ENCODE measurements at regions not wholly inside any gene's neighbourhood (a gene's known extent, or its start where the extent isn't known, plus 50 kb on each side); places are given as distances from the start of the nearest gene placed in this dataset.

DNA sequence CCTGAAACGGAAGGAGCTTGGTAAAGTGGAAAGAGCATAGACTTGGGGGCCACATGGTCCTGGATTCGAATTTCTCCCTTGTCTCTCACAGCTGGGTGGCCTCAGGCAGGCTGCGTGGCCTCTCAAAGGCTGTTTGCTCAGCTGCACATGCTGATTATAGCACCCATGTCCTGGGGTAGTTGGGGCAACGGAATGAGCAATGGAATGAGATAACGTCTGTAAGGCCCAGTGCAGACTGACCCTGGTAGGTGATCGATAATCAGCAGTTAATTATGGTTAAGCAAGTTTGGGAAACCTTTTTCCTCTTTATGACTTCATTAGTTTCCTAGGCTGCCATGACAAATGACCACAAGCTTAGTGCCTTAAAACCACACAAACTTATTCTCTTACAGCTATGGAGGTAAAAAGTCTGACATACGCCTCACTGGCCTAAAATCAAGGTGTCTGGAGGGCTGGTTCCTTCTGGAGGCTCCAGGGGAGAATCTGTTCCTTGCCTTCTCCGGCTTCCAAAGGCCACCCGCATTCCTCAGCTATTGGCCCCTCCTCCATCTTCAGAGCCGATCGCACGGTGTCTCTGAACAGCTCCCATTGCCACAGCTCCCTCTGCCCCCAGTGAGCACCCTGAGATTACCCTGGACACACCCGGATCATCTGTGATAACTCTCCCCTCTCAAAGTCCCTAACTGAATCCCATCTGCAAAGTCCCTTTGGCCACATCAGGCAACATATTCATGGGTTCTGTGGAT, 294.9 kb upstream of the FOXF1 start:
- H3K4me3 Mint-ChIP-seq, result no peak overlapping the region
- H3K4me1 Mint-ChIP-seq, result peaks cover 12% of the 10 kb centered on the region
- H3K9me3 Mint-ChIP-seq, result peaks cover 8% of the 10 kb centered on the region
- no peak for DNase-seq (ENCODE audit: low spot score in 2 of 2)
- peaks cover 5% of the 10 kb centered on the region for H3K36me3 Mint-ChIP-seq
- no peak for ATAC-seq (ENCODE audit: low read depth)
- no peak overlapping the region for H3K27ac Mint-ChIP-seq
- H3K27me3 Mint-ChIP-seq, result peaks cover 7% of the 10 kb centered on the region

DNA sequence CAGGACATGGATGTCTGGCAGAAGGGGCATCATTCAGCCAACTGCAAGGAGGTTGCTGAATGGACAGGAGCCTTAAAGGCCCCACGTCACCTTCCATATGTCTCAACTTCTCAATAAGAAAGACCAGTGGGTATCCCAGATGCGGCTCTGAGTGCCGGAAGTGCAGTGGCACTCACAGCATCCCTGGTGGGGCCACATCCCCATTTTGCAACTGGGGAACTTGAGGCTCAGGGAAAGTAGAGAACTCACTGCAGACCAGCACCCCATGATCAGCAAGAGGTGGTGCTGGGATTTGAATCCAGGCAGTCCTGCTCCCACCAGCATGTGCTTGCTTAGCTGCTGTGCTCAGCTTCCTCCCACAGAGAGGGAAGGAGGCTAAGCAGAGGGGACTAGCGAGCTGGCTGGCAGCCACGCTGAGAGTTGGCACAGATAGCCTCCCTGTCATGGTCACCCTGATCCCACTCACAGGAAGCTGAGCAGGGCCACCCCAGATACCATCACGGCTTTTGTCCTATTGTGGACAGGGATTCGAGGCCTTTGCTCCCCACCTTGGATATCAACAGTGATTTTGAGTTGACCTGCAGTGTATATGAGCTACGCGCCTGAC, 294.2 kb upstream of the FOXF1 start:
- peaks cover 9% of the 10 kb centered on the region for H3K27me3 Mint-ChIP-seq
- no peak for DNase-seq (ENCODE audit: low spot score in 2 of 2)
- H3K4me1 Mint-ChIP-seq, result peaks cover 12% of the 10 kb centered on the region
- H3K9me3 Mint-ChIP-seq, result peaks cover 8% of the 10 kb centered on the region
- no peak overlapping the region for H3K4me3 Mint-ChIP-seq
- no peak for ATAC-seq (ENCODE audit: low read depth)
- H3K27ac Mint-ChIP-seq, result no peak overlapping the region
- peaks cover 5% of the 10 kb centered on the region for H3K36me3 Mint-ChIP-seq

- no peak for ATAC-seq (ENCODE audit: low read depth)
- peaks cover 12% of the 10 kb centered on the region for H3K4me1 Mint-ChIP-seq
Observed at GRCh38 chr16:86216591-86216990, 293.7 kb upstream of the FOXF1 start.

DNA sequence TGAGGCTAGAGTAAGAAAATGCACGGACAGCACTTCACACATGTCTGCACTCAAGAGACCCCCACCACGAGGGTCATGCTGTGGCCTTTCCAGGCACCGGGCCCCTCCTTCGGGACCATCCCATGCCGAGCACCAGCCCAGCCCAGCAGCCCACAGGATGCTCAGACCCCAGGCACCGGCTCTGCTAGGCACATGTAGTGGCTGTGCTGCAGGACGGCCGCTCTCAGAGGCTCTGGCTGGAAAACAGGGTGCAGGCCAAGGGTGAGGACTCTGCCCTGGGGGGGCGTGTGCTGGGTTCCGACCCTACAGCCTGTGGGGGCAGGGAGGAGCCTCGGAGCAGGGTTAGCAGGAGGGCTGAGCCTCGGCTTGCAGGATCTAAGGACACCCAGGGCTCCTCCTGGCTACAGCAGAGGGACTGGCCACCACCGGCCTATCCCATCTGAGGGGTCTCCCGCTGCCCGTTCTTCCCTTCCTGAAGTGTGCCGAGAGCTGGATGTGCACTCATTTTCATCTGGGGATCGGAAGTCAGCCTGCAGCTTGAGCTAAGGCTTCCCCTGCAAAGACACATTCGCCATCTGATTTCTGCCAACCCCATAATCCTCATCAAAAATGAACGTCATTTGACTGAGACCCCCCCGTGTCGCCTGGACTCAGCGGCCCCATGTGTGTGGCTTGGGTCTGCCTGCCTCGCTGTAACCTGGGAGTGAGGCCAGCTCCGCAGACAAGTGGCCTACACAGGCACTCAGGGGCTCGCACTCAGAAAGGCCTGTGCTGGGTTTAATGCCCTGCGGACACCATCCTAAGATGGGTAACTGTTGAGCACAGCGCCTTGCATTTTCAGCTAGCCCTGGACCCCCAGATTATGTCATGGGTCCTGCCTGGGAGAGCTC, 293.1 kb upstream of the FOXF1 start:
- Mint-ChIP-seq H3K27ac (no peak overlapping the region), H3K36me3 (peaks cover 5% of the 10 kb centered on the region)
- ATAC-seq (ENCODE audit: low read depth), result no peak

More at GRCh38 chr16:86216591-86216990, 293.7 kb upstream of the FOXF1 start:
- Mint-ChIP-seq H3K4me3 (no peak overlapping the region), H3K27me3 (peaks cover 12% of the 10 kb centered on the region), H3K27ac (no peak overlapping the region), H3K9me3 (peaks cover 8% of the 10 kb centered on the region), H3K36me3 (peaks cover 5% of the 10 kb centered on the region)
- DNase-seq (ENCODE audit: low spot score in 2 of 2), result no peak

DNA sequence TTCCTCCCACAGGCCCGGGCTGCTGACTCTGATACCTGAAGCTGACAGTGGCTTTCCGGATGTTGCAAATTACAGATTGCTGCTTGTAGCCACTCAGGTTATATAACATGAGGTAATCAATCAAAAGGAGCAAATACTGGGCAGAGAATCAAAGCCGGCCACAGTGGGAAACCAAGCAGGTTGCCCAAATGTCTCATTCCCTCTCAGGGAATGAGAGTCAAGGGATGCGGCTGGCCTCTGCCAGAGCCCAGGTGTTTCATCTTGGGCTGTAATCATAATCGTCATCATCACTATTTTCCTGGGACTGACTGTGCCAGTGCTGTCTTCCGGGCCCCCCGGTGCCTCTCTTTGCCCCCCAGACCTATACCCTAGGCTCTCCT, 292.4 kb upstream of the FOXF1 start:
- DNase-seq (ENCODE audit: low spot score in 2 of 2), result no peak
- Mint-ChIP-seq H3K36me3 (peaks cover 2% of the 10 kb centered on the region), H3K4me1 (peaks cover 7% of the 10 kb centered on the region), H3K4me3 (no peak overlapping the region), H3K27me3 (peaks cover 15% of the 10 kb centered on the region), H3K27ac (no peak overlapping the region), H3K9me3 (peaks cover 3% of the 10 kb centered on the region)
- ATAC-seq (ENCODE audit: low read depth), result no peak

More for the DNA sequence above, 293.1 kb upstream of the FOXF1 start:
- Mint-ChIP-seq H3K4me1 (peaks cover 12% of the 10 kb centered on the region), H3K9me3 (peaks cover 8% of the 10 kb centered on the region), H3K4me3 (no peak overlapping the region), H3K27me3 (peaks cover 13% of the 10 kb centered on the region)
- no peak for DNase-seq (ENCODE audit: low spot score in 2 of 2)

DNA sequence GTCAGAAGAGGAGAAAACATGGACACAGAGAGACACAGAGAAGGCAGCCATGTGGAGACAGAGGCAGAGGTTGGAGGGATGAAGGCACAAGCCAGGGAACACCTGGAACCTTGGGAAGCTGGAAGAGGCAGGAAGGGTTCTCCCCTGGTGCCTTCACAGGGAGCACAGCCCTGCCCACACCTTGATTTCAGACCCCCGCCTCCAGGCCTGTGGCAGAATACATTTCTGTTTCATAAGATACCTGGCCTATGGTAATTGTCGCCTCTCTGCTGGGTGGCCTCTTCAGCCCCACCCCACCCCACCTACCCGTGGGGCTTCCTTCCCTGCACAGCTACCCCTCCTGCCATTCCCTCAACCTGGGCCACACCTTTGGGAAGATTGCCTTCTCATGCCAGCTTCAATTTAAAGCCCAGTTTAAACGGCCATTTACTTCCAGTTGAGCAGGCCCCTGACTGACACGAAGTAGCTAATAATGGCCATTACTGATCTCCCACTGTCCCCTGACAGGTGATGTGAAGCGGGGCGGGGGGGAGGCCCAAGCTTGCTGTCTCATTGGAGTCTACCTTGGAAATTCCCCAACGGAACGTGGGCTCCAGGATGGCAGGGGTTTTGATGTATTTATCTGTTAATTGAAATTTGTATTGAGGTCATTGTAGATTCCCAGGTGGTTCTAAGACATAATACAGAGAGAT, 291.7 kb upstream of the FOXF1 start:
- ATAC-seq (ENCODE audit: low read depth), result no peak
- DNase-seq (ENCODE audit: low spot score in 2 of 2), result no peak
- no peak overlapping the region for H3K4me3 Mint-ChIP-seq
- H3K4me1 Mint-ChIP-seq, result no peaks in the 10 kb centered on the region
- H3K27me3 Mint-ChIP-seq, result peaks cover 16% of the 10 kb centered on the region
- H3K27ac Mint-ChIP-seq, result no peak overlapping the region
- H3K36me3 Mint-ChIP-seq, result no peaks in the 10 kb centered on the region
- H3K9me3 Mint-ChIP-seq, result no peaks in the 10 kb centered on the region

- no peaks in the 10 kb centered on the region for H3K9me3 Mint-ChIP-seq
- peaks cover 16% of the 10 kb centered on the region for H3K27me3 Mint-ChIP-seq
- DNase-seq (ENCODE audit: low spot score in 2 of 2) (no peak), ATAC-seq (ENCODE audit: low read depth) (no peak)
- H3K27ac Mint-ChIP-seq, result no peak overlapping the region
- no peak overlapping the region for H3K4me3 Mint-ChIP-seq
- no peaks in the 10 kb centered on the region for H3K36me3 Mint-ChIP-seq
- no peaks in the 10 kb centered on the region for H3K4me1 Mint-ChIP-seq
Observed at GRCh38 chr16:86219655-86220445, 290.5 kb upstream of the FOXF1 start.

DNA sequence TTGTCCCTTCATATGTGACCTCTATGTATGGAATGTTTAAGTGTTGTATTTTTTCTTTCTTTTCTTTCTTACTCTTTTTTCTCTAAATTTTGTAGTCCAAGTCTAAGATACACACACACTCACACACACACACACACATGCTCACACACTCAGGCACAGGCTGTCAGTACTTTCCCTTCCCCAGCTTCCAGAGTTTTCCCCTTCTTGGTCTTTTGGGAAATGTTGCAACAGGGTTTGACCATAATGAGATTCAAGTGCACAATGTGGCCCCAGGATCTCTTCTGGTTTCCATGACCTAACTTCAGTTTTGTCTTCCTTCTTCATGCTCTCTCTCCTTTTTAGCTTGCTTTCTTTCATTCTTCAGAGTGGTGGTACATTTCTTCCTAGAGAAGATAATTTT, 289.8 kb upstream of the FOXF1 start:
- H3K4me3 Mint-ChIP-seq, result no peak overlapping the region
- H3K9me3 Mint-ChIP-seq, result no peaks in the 10 kb centered on the region
- ATAC-seq (ENCODE audit: low read depth) (no peak), DNase-seq (ENCODE audit: low spot score in 2 of 2) (no peak)
- no peak overlapping the region for H3K27ac Mint-ChIP-seq
- H3K4me1 Mint-ChIP-seq, result no peaks in the 10 kb centered on the region
- H3K27me3 Mint-ChIP-seq, result peaks cover 16% of the 10 kb centered on the region
- H3K36me3 Mint-ChIP-seq, result no peaks in the 10 kb centered on the region

DNA sequence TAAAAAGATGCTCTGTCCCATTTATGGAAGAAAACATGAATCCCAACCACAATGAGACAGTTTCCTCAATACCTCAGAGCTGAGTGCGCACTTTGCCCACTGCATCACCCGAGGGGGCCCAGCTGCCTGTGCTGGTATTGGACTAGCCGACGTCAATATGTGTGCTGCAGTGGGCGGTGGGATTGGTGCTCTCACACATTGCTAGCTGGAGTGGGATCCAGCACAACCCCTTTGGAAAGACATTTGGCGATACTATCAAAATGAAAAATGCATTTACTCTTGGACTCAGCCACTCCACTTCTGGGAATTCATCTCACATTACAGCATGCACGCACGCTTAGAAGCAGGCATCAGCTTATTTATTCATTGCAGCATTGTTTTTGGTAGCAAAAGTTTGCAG, 289.2 kb upstream of the FOXF1 start:
- ATAC-seq (ENCODE audit: low read depth) (no peak), DNase-seq (ENCODE audit: low spot score in 2 of 2) (no peak)
- no peak overlapping the region for H3K27ac Mint-ChIP-seq
- H3K36me3 Mint-ChIP-seq, result no peaks in the 10 kb centered on the region
- H3K4me1 Mint-ChIP-seq, result no peaks in the 10 kb centered on the region
- H3K9me3 Mint-ChIP-seq, result no peaks in the 10 kb centered on the region
- no peak overlapping the region for H3K4me3 Mint-ChIP-seq
- H3K27me3 Mint-ChIP-seq, result peaks cover 16% of the 10 kb centered on the region

GRCh38 chr16:86222547-86222946, 287.8 kb upstream of the FOXF1 start:
- no peaks in the 10 kb centered on the region for H3K36me3 Mint-ChIP-seq
- ATAC-seq (ENCODE audit: low read depth), result no peak
- no peaks in the 10 kb centered on the region for H3K9me3 Mint-ChIP-seq
- H3K4me3 Mint-ChIP-seq, result no peak overlapping the region
- H3K27ac Mint-ChIP-seq, result no peak overlapping the region
- H3K4me1 Mint-ChIP-seq, result no peaks in the 10 kb centered on the region
- H3K27me3 Mint-ChIP-seq, result peaks cover 17% of the 10 kb centered on the region
- DNase-seq (ENCODE audit: low spot score in 2 of 2), result no peak

- H3K36me3 Mint-ChIP-seq, result no peaks in the 10 kb centered on the region
- H3K4me1 Mint-ChIP-seq, result no peaks in the 10 kb centered on the region
- H3K9me3 Mint-ChIP-seq, result no peaks in the 10 kb centered on the region
- H3K27ac Mint-ChIP-seq, result no peak overlapping the region
- H3K27me3 Mint-ChIP-seq, result peaks cover 19% of the 10 kb centered on the region
- DNase-seq (ENCODE audit: low spot score in 2 of 2) (no peak), ATAC-seq (ENCODE audit: low read depth) (no peak)
- H3K4me3 Mint-ChIP-seq, result no peak overlapping the region
Observed at GRCh38 chr16:86222965-86223551, 287.3 kb upstream of the FOXF1 start.

GRCh38 chr16:86224126-86224525, 286.2 kb upstream of the FOXF1 start:
- Mint-ChIP-seq H3K4me3 (no peak overlapping the region), H3K27ac (no peak overlapping the region), H3K27me3 (peaks cover 18% of the 10 kb centered on the region), H3K36me3 (no peaks in the 10 kb centered on the region), H3K4me1 (no peaks in the 10 kb centered on the region), H3K9me3 (no peaks in the 10 kb centered on the region)
- DNase-seq (ENCODE audit: low spot score in 2 of 2), result no peak
- no peak for ATAC-seq (ENCODE audit: low read depth)

- ATAC-seq (ENCODE audit: low read depth), result no peak
- H3K36me3 Mint-ChIP-seq, result no peaks in the 10 kb centered on the region
- no peak overlapping the region for H3K27ac Mint-ChIP-seq
- H3K27me3 Mint-ChIP-seq, result peaks cover 16% of the 10 kb centered on the region
- H3K4me1 Mint-ChIP-seq, result no peaks in the 10 kb centered on the region
- DNase-seq (ENCODE audit: low spot score in 2 of 2), result no peak
- no peak overlapping the region for H3K4me3 Mint-ChIP-seq
- no peaks in the 10 kb centered on the region for H3K9me3 Mint-ChIP-seq
Observed at GRCh38 chr16:86224629-86225028, 285.7 kb upstream of the FOXF1 start.

All from memory B cell (primary cell).